Fibroblast of skin of right biceps (primary cell): ENCODE measurements at regions not wholly inside any gene's neighbourhood (a gene's known extent, or its start where the extent isn't known, plus 50 kb on each side); places are given as distances from the start of the nearest gene placed in this dataset.

Experiments used
- DNase-seq: peaks from one replicate; pipeline ENCODE4 v3.0.0-alpha.2; 2013

DNA sequence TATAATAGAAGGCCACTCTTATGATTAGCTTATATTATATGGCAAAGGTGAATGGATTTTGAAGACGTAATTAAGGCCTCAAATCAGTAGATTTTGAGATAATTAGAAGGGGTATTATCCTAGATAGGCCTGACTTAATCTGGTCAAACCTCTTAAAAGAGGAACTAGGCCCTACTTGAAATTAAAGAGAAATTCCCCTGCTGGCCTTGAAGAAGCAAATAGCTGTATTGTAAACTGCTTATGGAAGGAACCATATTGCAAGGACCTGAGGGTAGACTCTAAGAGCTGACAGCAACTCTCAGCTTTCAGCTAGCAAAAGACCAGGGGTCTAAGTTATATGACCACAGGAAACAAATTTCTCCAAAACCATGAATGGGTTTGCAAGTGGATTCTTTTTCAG lies 219.0 kb upstream of the ONECUT1 start:
- DNase-seq = no peak

DNA sequence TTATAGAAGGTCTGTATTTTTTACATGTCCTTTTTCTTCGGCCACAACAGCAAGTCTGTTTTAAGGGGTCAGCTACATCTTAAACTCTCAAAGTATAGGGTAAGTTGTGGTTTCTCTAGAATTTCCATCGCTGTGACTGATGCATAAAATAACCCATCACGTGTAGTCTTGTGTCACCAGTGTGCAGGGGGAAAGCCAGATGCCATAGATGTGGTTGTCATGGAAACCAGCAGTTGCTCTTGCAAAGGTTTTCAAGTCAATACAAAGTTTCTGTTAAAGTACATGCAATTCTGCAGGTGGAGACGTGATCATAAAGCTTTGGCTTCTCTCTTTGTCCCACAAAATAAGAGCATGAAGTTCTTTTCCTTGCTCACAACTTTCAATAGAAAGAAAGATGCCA lies 210.3 kb upstream of the ONECUT1 start:
- no peak for DNase-seq

GRCh38 chr15:52997123-52997522 lies 207.0 kb upstream of the ONECUT1 start:
- no peak for DNase-seq

DNA sequence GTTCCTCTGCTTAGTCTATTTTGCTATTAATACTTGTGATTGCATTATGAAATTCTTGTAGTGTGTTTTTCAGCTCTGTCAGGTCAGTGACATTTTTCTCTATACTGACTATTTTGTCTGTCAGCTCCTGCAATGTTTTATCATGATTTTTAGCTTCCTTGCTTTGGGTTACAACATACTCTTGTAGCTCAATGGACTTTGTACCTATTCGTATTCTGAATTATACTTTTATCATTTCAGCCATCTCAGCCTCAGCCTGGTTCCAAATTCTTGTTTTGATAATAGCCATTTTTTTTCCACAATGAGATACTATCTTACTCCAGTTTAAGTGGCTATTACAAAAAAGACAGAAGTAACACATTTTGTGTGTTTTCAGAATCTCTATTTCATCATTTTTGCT lies 204.2 kb upstream of the ONECUT1 start:
- no peak for DNase-seq

- no peak for DNase-seq
Observed at GRCh38 chr15:52984507-52984906, 194.4 kb upstream of the ONECUT1 start.

DNA sequence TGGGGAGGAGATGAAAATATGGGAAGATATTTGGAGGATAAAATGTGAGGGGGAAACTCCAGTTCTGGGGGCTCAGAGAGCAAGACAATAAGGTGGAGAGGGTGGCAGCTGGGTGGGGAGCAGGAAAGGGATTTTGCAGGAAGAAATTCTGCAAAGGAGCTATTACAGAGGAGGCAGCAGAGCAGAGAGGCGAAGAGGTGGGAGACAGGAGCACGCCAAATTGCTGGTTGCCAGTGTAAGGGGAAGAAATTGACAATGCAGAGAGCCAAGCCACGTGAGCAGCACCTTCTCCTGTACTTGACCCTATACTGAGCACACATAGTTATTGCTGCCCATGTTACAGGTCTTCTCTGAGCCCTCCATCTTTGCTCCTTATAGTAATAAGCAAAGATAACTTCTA lies 190.3 kb upstream of the ONECUT1 start:
- no peak for DNase-seq

- DNase-seq = no peak
Observed at GRCh38 chr15:52976516-52977075, 186.5 kb upstream of the ONECUT1 start.

GRCh38 chr15:52975941-52976449 lies 185.9 kb upstream of the ONECUT1 start:
- no peak for DNase-seq

DNA sequence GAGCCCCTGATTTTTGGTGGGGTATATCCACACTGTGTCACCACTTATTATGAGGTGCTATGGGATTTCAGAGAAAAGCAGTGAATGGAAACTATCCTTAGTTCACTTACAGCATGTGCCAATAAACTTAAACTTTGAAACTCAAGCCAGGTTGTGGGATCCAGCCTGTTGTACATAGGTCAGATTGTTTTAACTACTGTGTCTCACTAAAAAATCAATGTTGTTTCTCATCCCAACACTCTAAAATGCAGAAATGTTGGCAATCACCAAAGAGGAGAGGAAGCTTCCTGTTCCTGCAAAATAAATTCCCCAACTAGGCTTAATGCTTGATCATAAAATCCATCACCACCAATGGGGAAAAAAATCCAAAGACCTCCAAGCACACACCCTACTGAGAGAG lies 173.7 kb upstream of the ONECUT1 start:
- DNase-seq = no peak

DNA sequence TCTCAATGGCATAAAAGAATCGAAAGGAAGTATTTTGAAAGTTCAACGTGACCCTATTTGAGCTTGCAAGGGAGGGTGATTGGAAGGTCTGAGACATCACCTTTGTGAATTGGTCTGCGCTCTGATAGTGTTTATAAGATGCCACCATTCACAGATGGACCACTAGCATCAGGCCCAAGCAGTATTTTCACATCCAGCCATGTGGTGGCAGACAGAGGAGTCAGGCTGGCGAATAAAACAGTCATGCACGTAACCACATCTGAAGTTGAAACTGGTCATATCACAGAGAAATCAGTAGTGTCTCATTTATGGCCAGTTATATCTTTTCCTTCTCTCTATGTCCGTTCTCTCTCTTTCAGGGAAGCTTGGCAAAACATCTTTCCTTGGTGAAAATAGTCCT lies 170.1 kb upstream of the ONECUT1 start:
- DNase-seq = no peak

DNA sequence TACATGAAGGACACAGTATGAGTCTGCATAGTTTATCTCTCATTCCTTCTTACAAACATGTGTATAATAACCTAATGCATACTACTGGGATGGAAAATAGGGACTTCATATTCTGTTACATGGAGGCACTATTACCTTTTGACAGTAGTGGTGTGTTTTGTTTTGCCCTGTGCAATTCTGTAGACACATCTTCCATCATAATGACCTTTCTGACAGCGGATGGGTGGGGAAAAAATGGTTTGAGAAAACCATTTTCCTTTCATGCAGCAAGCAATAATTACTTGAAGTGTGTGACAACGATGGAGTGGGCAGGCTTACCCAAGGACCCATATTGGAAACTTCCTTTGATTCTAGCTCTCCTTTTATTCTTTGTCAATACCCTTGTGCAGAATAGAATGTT lies 153.6 kb upstream of the ONECUT1 start:
- DNase-seq = no peak

GRCh38 chr15:52936489-52936888 lies 146.4 kb upstream of the ONECUT1 start:
- DNase-seq = no peak

- DNase-seq = no peak
Observed at GRCh38 chr15:52925130-52925529, 135.0 kb upstream of the ONECUT1 start.

DNA sequence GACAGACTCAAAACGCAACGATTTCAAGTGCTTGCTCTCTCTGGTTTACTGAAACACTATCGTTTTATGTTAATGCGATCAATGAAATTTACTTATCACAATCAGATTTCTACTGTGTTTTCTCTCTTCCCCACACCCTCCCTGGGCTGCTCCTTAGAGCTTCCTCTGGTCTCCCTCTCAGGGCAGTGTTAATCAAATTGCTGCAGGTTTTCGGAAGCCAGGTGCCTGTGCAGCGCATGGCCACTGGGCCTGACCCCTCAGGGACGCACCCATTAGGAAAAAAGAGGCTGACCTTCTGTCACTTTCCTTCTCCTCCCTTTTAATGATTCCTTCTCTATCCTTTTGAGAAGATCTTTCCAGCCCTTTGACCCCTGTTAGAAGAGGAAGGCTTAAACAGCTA lies 134.5 kb upstream of the ONECUT1 start:
- DNase-seq = no peak

DNA sequence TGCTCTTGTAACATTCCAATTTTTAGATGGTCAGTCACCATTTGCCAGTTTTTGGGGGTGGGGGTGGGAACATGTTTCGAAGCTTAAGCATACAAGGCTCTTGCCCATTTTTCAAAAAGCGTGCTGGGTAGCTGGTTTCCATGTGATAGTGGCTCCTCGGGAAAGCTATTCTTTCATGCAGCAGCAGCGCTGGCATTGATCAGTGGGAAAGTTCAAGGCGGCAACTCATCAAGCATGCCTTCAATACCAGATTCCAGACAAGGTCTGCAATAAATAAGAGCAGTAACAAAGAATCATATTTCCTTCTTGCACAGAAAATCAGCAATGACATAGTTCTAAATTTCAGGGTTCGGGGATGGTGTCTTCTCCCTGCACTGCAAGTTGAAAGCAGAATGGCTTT lies 133.5 kb upstream of the ONECUT1 start:
- DNase-seq = no peak

DNA sequence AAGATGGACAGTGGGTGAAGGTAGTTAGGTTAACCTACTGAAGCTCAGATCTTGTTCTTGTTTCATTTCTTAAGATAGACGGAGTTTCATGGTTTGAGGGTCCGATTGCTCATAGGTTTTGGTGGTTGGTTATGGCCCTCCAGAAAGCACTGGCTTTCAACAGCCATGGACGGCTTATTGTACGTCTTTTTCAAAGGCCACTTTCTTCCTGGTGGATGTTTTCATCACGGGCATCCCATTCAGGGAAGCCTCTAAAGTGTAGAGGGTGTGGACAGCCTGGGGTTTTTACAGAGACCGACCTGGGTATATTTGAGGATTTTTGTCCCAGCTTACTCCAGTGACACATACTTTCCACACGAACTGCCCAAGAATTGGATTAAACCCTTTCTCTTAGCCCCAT lies 132.7 kb upstream of the ONECUT1 start:
- no peak for DNase-seq

- no peak for DNase-seq
Observed at GRCh38 chr15:52912172-52912571, 122.0 kb upstream of the ONECUT1 start.

- DNase-seq = no peak
Observed at GRCh38 chr15:52893338-52893737, 103.2 kb upstream of the ONECUT1 start.

- DNase-seq = no peak
Observed at GRCh38 chr15:52879904-52880303, 89.8 kb upstream of the ONECUT1 start.

DNA sequence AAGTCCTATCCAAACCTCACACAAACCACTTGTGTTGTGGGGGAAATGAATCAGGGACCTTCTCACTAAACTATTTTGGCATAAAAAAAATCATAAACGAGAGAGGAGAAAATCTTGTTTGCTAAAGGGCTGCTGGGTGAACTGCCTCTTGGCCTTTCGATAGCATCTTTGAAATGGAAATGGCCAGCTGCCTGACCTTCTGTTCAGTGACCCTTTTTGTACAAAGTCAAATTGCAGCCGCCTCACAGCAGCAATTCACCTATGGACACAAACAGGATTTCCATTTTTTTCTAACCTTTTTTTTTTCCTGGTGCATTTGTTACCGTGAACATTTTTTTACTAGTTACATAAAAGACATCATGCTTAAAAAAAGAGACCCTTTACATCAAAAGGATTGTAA lies 89.0 kb upstream of the ONECUT1 start:
- no peak for DNase-seq

- DNase-seq = no peak
Observed at GRCh38 chr15:52876991-52877663, 87.0 kb upstream of the ONECUT1 start.

- DNase-seq = no peak
Observed at GRCh38 chr15:52872036-52872818, 82.1 kb upstream of the ONECUT1 start.

DNA sequence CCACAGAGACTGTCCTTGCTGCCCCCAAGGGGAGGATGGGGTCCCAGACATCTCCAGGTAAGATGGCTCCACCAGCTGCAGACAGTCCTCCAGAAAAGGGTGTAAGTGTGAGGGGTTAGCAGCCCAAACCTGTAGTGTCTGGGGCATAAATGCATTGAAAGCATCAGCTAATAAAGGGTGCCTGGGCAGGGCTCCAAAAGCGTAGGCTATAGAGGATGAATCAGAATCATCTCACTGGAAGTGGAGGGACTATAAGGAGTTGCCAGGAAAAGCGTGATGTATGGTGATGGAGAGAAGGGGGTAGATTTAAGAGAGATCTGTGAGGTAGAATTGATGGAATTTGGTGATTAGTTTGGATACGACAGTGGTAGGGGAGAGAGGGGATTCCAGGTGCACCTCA lies 79.9 kb upstream of the ONECUT1 start:
- DNase-seq = no peak

- DNase-seq = no peak
Observed at GRCh38 chr15:52866698-52867097, 76.6 kb upstream of the ONECUT1 start.
